MM.1S (cell line): ENCODE measurements at regions not wholly inside any gene's neighbourhood (a gene's known extent, or its start where the extent isn't known, plus 50 kb on each side); places are given as distances from the start of the nearest gene placed in this dataset.

Experiments
- DNase-seq: peaks from one replicate; pipeline ENCODE4 v3.0.0-alpha.2; 2015
- H2AFZ ChIP-seq: fragments of 300-600 bp; sonication (generic); 2 replicates; pipeline ENCODE4 v1.6.0; 2016; ENCODE audit warnings: antibody characterized with exemption, low read length
- H3F3A ChIP-seq: fragments of 300-600 bp; sonication (generic); 2 replicates; pipeline ENCODE4 v1.6.1; 2016; ENCODE audit warnings: mild to moderate bottlenecking, antibody characterized with exemption, low read length, moderate library complexity, mixed read lengths; ENCODE audit not compliant: insufficient read depth
- H3K27ac ChIP-seq: fragments of 300-600 bp; sonication (generic); 2 replicates; pipeline ENCODE4 v1.5.1; 2016; ENCODE audit warnings: mild to moderate bottlenecking, low read length
- H3K27me3 ChIP-seq: fragments of 300-600 bp; sonication (generic); replicated peaks from 2 replicates; pipeline ENCODE4 v1.6.0; 2016; ENCODE audit warnings: low read length; ENCODE audit not compliant: insufficient read depth
- H3K36me3 ChIP-seq: fragments of 300-600 bp; sonication (generic); replicated peaks from 2 replicates; pipeline ENCODE4 v1.6.1; 2016; ENCODE audit warnings: mild to moderate bottlenecking, low read length, mixed read lengths; ENCODE audit not compliant: insufficient read depth
- H3K4me1 ChIP-seq: fragments of 300-600 bp; sonication (generic); 2 replicates; pipeline ENCODE4 v1.6.1; 2016; ENCODE audit warnings: low read length, mixed read lengths
- H3K4me2 ChIP-seq: fragments of 300-600 bp; sonication (generic); 2 replicates; pipeline ENCODE4 v1.6.0; 2016; ENCODE audit warnings: low read depth, low read length
- H3K4me3 ChIP-seq: fragments of 300-600 bp; sonication (generic); 2 replicates; pipeline ENCODE4 v1.5.1; 2016; ENCODE audit warnings: low read length, mixed read lengths
- H3K79me2 ChIP-seq: fragments of 300-600 bp; sonication (generic); 2 replicates; pipeline ENCODE4 v1.6.1; 2016; ENCODE audit warnings: mixed run types, low read length, mixed read lengths
- H3K9ac ChIP-seq: fragments of 300-600 bp; sonication (generic); 2 replicates; pipeline ENCODE4 v1.6.1; 2016; ENCODE audit warnings: low read length, mixed read lengths
- H3K9me2 ChIP-seq: fragments of 300-600 bp; sonication (generic); replicated peaks from 2 replicates; pipeline ENCODE4 v1.6.1; 2016; ENCODE audit warnings: mild to moderate bottlenecking, low read length, mixed read lengths; ENCODE audit not compliant: insufficient read depth
- H3K9me3 ChIP-seq: fragments of 300-600 bp; sonication (generic); replicated peaks from 2 replicates; pipeline ENCODE4 v1.6.1; 2016; ENCODE audit warnings: mild to moderate bottlenecking, low read length, mixed read lengths; ENCODE audit not compliant: insufficient read depth
- H4K20me1 ChIP-seq: fragments of 300-600 bp; sonication (generic); 2 replicates; pipeline ENCODE4 v1.6.1; 2016; ENCODE audit warnings: mild to moderate bottlenecking, low read length, moderate library complexity, mixed read lengths; ENCODE audit not compliant: insufficient read depth
- CTCF ChIP-seq: fragments of 300-600 bp; sonication (generic); IDR thresholded peaks from 2 replicates; pipeline ENCODE4 v1.5.1; 2016; ENCODE audit warnings: antibody characterized with exemption, low read length, mixed read lengths
- EZH2 ChIP-seq: fragments of 300-600 bp; sonication (generic); optimal IDR thresholded peaks from 2 replicates; pipeline ENCODE3; 2017; ENCODE audit warnings: low read depth, mild to moderate bottlenecking, antibody characterized with exemption, low read length, mixed read lengths
- EZH2phosphoT487 ChIP-seq: fragments of 300-600 bp; sonication (generic); IDR thresholded peaks from 2 replicates; pipeline ENCODE4 v1.6.1; 2018; ENCODE audit warnings: antibody characterized with exemption, low read length

- H3K79me2 ChIP-seq, result no peaks in the 10 kb centered on the region
- H2AFZ ChIP-seq, result no peak overlapping the region
- no peaks in the 10 kb centered on the region for H3K9me2 ChIP-seq
- no peak for TF ChIP-seq CTCF
- no peak for TF ChIP-seq EZH2phosphoT487
- no peak for TF ChIP-seq EZH2
- no peaks in the 10 kb centered on the region for H3K4me1 ChIP-seq
- H3K27me3 ChIP-seq, result peaks cover 96% of the 10 kb centered on the region
- no peaks in the 10 kb centered on the region for H4K20me1 ChIP-seq
- H3K9ac ChIP-seq, result no peak overlapping the region
- H3K36me3 ChIP-seq, result no peaks in the 10 kb centered on the region
- H3K4me2 ChIP-seq, result no peak overlapping the region
- no peak overlapping the region for H3K27ac ChIP-seq
- no peak for DNase-seq
- no peaks in the 10 kb centered on the region for H3K9me3 ChIP-seq
- H3K4me3 ChIP-seq, result no peak overlapping the region
- no peaks in the 10 kb centered on the region for H3F3A ChIP-seq
These were observed 114.2 kb upstream of the TMPRSS2 start for GRCh38 chr21:41622201-41622600.

GRCh38 chr21:41621513-41621912, 113.6 kb upstream of the TMPRSS2 start:
- Histone ChIP-seq H2AFZ (no peak overlapping the region), H3K4me3 (no peak overlapping the region), H3K27me3 (peaks cover 96% of the 10 kb centered on the region), H3K79me2 (no peaks in the 10 kb centered on the region), H3K9me2 (no peaks in the 10 kb centered on the region), H3K4me1 (no peaks in the 10 kb centered on the region), H3K27ac (no peak overlapping the region), H3K36me3 (no peaks in the 10 kb centered on the region), H3K9ac (no peak overlapping the region), H3K4me2 (no peak overlapping the region), H4K20me1 (no peaks in the 10 kb centered on the region), H3K9me3 (no peaks in the 10 kb centered on the region), H3F3A (no peaks in the 10 kb centered on the region)
- TF ChIP-seq EZH2 (no peak), CTCF (no peak), EZH2phosphoT487 (no peak)
- DNase-seq, result no peak

DNA sequence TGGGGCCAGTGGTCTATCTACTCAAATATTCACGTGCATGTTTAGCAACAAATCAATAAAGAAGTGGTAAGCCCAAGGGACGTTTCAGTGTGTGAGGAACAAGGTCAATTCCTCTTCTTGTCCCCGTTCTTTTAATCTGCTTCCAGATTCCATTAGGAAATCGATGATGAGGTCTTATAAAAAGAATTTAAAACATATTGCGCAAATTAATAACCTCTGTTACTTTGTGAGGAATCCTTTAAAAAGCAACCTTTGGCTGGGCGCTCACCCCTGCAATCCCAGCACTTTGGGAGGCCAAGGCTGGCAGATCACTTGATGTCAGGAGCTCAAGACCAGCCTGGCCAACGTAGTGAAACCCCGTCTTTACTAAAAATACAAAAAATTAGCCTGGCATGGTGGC, 113.0 kb upstream of the TMPRSS2 start:
- Histone ChIP-seq H3K27ac (no peak overlapping the region), H3K9me2 (no peaks in the 10 kb centered on the region), H3K79me2 (no peaks in the 10 kb centered on the region), H3K36me3 (no peaks in the 10 kb centered on the region), H3K4me1 (no peaks in the 10 kb centered on the region), H3F3A (no peaks in the 10 kb centered on the region), H3K4me3 (no peak overlapping the region), H3K9ac (no peak overlapping the region), H2AFZ (no peak overlapping the region), H3K9me3 (no peaks in the 10 kb centered on the region), H3K27me3 (peaks cover 94% of the 10 kb centered on the region), H4K20me1 (no peaks in the 10 kb centered on the region), H3K4me2 (no peak overlapping the region)
- TF ChIP-seq CTCF (no peak), EZH2phosphoT487 (no peak), EZH2 (no peak)
- no peak for DNase-seq
